Heart right ventricle (tissue), 16 donors: ENCODE measurements at regions not wholly inside any gene's neighbourhood (a gene's known extent, or its start where the extent isn't known, plus 50 kb on each side); places are given as distances from the start of the nearest gene placed in this dataset.

Experiments used
- ATAC-seq, 8 donors: fragments of 200-7000 bp; cut with Tn5 transposase; one replicate each; pipeline ENCODE4 v1.9.1; 2020; ENCODE audit warnings: mild to moderate bottlenecking in 8 of 8, moderate library complexity in 8 of 8, moderate number of reproducible peaks in 1 of 8
- DNase-seq, 2 donors: peaks; one replicate each; pipeline ENCODE4 v3.0.0-alpha.2; 2020
- H3K27ac ChIP-seq, 10 donors: fragments of 200-600 bp; sonication (generic) in 2 of 10; one replicate each; pipeline versions ENCODE4 v1.5.0 to v1.8.0; 2020 to 2022; ENCODE audit warnings: mild to moderate bottlenecking in 3 of 10
- H3K27me3 ChIP-seq, 7 donors: fragments of 200-600 bp; one replicate each; pipeline ENCODE4 v1.8.0; 2021 to 2022; ENCODE audit warnings: mild to moderate bottlenecking in 2 of 7
- H3K36me3 ChIP-seq, 9 donors: fragments of 200-600 bp; sonication (generic) in 1 of 9; one replicate each; pipeline versions ENCODE4 v1.5.0 to v1.8.0; 2020 to 2022; ENCODE audit warnings: mild to moderate bottlenecking in 2 of 9
- H3K4me1 ChIP-seq, 9 donors: fragments of 200-600 bp; sonication (generic) in 1 of 9; one replicate each; pipeline versions ENCODE4 v1.5.0 to v1.8.0; 2020 to 2022; ENCODE audit warnings: mild to moderate bottlenecking in 4 of 9
- H3K4me3 ChIP-seq, 10 donors: fragments of 200-600 bp; sonication (generic) in 2 of 10; one replicate each; pipeline versions ENCODE4 v1.5.0 to v1.8.0; 2020 to 2022; ENCODE audit warnings: mild to moderate bottlenecking in 7 of 10, moderate library complexity in 2 of 10
- H3K9me3 ChIP-seq, 11 donors: fragments of 200-600 bp in 10 of 11; sonication (generic) in 2 of 11; one replicate each; pipeline versions ENCODE4 v1.5.0 to v1.8.0; 2013 to 2022; ENCODE audit warnings: mild to moderate bottlenecking in 2 of 11, control low read depth in 1 of 11, moderate library complexity in 1 of 11
- CTCF ChIP-seq, 9 donors: fragments of 200-600 bp; sonication (generic) in 2 of 9; IDR thresholded peaks; one replicate each; pipeline versions ENCODE4 v1.5.0 to v1.8.0; 2021 to 2022; ENCODE audit warnings: antibody characterized with exemption in 9 of 9, mild to moderate bottlenecking in 5 of 9, moderate library complexity in 1 of 9
- whole genome bisulfite sequencing, 2 donors: extraction: QIAGEN DNeasy Blood & Tissue Kit; methylation state at CpG; one replicate each; pipeline ENCODE4 v1.1.7; 2013; ENCODE audit warnings: inconsistent platforms in 1 of 2; 5-methylcytosine and 5-hydroxymethylcytosine counted together
- intact Hi-C, 10 donors: fragments of 100-400 bp; cut with DNase I; formaldehyde crosslinking; loops; one replicate each; pipeline versions ENCODE4 v1.11.1 to v1.14.2; 2022
- donor health status: Arrhythmogenic right ventricular cardiomyopathy.
- donor health status: ischemic (EF 13 %, LVEDD 7.1; RV severe dilation, severe dysfunction).
- donor health status: healthy with polysubstance abuse.
- donor health status: DM: no; HTN: yes; CAD: no.
- donor health status: DM: no; HTN: no; CAD: no.
- donor health status: ischemic (EF 25% LVEDD 6.9; RV normal size, moderate dysfunction).
- donor health status: ischemic (EF 25% LVEDD 5.7; RV mildly dilated, moderate dysfunction).
- donor health status: healthy.
- donor health status: DM: yes; HTN: yes; CAD: no.
- donor health status: Ischemic cardiomyopathy.
- donor health status: ischemic (EF 35%, LVEDD 5.7; RV mildly dilated, moderate dysfunction).
- donor health status: nonischemic (EF 11% LVEDD 7.7; RV severe dilation, severe dysfunction).
- donor health status: DM: yes; HTN: yes; CAD: no.
- donor health status: PGD.
- donor health status: ischemic (EF 29% LVEDD 5.4; RV normal size, mild dysfunction).
- donor health status: nonischemic (EF 23%, LVEDD 6.1; RV moderate dilation, normal function).

- Histone ChIP-seq H3K27me3 (no peaks in the 10 kb centered on the region), H3K9me3 (no peaks in the 10 kb centered on the region), H3K4me1 (peaks cover 0 to 8% (median 0%) of the 10 kb centered on the region in 9 donors), H3K4me3 (no peak overlapping the region), H3K36me3 (no peaks in the 10 kb centered on the region), H3K27ac (no peak overlapping the region)
- ATAC-seq, result no peak
- no peak for DNase-seq
- WGBS, 2 donors, result 86 to 93% methylated on average over 4 of the region's 4 CpGs
- TF ChIP-seq CTCF (IDR thresholded peaks at IDR 0.05), result no peak
- intact Hi-C loops, result no loop called here
Observed at GRCh38 chr6:22231616-22232015, 65.2 kb downstream of the PRL start.

- ATAC-seq (peak in 1 of 8 donors; percentile 69), DNase-seq (no peak)
- no peak overlapping the region for H3K27ac ChIP-seq
- no peaks in the 10 kb centered on the region for H3K4me1 ChIP-seq
- WGBS, 2 donors, result 57 to 64% methylated on average over 6 of the region's 6 CpGs
- no peak overlapping the region for H3K4me3 ChIP-seq
- no peaks in the 10 kb centered on the region for H3K9me3 ChIP-seq
- intact Hi-C loops, result no loop called here
- no peak for TF ChIP-seq CTCF (IDR thresholded peaks at IDR 0.05)
- H3K36me3 ChIP-seq, result no peaks in the 10 kb centered on the region
- H3K27me3 ChIP-seq, result no peaks in the 10 kb centered on the region
Observed at GRCh38 chr6:22236626-22237414, 60.0 kb downstream of the PRL start.
